ENCODE measurements at regions not wholly inside any gene's neighbourhood (a gene's known extent, or its start where the extent isn't known, plus 50 kb on each side); places are given as distances from the start of the nearest gene placed in this dataset.

DNA sequence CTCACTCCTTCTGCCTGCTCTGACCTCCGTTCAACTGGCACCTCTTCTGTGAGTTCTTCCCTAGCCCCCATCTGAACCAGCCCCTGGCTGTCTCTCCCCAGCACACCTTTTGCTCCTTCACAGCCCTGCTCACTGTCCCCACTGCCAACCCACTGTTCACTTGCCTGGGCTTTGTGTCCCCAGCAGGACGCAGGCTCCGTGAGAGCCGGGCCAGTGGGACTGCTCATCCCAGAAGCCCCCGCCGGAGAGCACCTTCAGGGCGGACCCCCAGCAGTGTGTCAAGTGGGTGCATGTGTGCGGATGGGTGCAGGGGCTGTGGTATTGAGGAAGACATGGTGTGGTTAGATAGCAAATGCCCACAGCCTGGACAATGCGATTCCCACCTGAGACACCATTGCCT is 148.4 kb upstream of the RNF32 start:
- no peaks in the 10 kb centered on the region for H3F3A ChIP-seq (replicated peaks; ENCODE audit: low read depth)
- no peak overlapping the region for H3K4me2 ChIP-seq
- Mint-ChIP-seq H3K36me3 (ENCODE audit: low read depth) (no peaks in the 10 kb centered on the region), H3K9me3 (no peaks in the 10 kb centered on the region), H3K27me3 (ENCODE audit: insufficient read depth, low read depth, poor library complexity) (no peaks in the 10 kb centered on the region), H3K4me3 (no peak overlapping the region), H3K27ac (no peak overlapping the region), H3K4me1 (peaks cover 6% of the 10 kb centered on the region; the same call in 1 of the 3 replicates)
- TF ChIP-seq, protein P1, sequence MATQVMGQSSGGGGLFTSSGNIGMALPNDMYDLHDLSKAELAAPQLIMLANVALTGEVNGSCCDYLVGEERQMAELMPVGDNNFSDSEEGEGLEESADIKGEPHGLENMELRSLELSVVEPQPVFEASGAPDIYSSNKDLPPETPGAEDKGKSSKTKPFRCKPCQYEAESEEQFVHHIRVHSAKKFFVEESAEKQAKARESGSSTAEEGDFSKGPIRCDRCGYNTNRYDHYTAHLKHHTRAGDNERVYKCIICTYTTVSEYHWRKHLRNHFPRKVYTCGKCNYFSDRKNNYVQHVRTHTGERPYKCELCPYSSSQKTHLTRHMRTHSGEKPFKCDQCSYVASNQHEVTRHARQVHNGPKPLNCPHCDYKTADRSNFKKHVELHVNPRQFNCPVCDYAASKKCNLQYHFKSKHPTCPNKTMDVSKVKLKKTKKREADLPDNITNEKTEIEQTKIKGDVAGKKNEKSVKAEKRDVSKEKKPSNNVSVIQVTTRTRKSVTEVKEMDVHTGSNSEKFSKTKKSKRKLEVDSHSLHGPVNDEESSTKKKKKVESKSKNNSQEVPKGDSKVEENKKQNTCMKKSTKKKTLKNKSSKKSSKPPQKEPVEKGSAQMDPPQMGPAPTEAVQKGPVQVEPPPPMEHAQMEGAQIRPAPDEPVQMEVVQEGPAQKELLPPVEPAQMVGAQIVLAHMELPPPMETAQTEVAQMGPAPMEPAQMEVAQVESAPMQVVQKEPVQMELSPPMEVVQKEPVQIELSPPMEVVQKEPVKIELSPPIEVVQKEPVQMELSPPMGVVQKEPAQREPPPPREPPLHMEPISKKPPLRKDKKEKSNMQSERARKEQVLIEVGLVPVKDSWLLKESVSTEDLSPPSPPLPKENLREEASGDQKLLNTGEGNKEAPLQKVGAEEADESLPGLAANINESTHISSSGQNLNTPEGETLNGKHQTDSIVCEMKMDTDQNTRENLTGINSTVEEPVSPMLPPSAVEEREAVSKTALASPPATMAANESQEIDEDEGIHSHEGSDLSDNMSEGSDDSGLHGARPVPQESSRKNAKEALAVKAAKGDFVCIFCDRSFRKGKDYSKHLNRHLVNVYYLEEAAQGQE (IDR thresholded peaks at IDR 0.05; ENCODE audit: unreplicated experiment) = no peak
- TF ChIP-seq EZH2 (IDR thresholded peaks at IDR 0.05; ENCODE audit: low read depth, unreplicated experiment) (no peak), POLR2AphosphoS5 (IDR thresholded peaks at IDR 0.05; ENCODE audit: low read depth) (no peak), STAT1 (IDR thresholded peaks at IDR 0.05; ENCODE audit: unreplicated experiment) (no peak)
- no peak overlapping the region for H3K4me3 ChIP-seq
- H3K79me2 ChIP-seq (replicated peaks; ENCODE audit: insufficient read depth) = no peaks in the 10 kb centered on the region
- H4K20me1 ChIP-seq (replicated peaks; ENCODE audit: insufficient read depth) = no peaks in the 10 kb centered on the region
- no peaks in the 10 kb centered on the region for H3K9me2 ChIP-seq (ENCODE audit: insufficient read depth)
- no peak for DNase-seq (ENCODE audit: low spot score)
- no peak overlapping the region for H3K27ac ChIP-seq (ENCODE audit: low read depth)
- H3K4me1 ChIP-seq (ENCODE audit: insufficient read depth) = no peaks in the 10 kb centered on the region
- no peaks in the 10 kb centered on the region for H3K36me3 ChIP-seq (ENCODE audit: insufficient read depth)
- H2AFZ ChIP-seq = no peak overlapping the region; the same call in 1 of the 2 replicates
- no peaks in the 10 kb centered on the region for H3K27me3 ChIP-seq (ENCODE audit: insufficient read depth)
- no peak for ATAC-seq

GRCh38 chr7:156491435-156491834 is 149.1 kb upstream of the RNF32 start:
- no peak for DNase-seq (ENCODE audit: low spot score)
- no peaks in the 10 kb centered on the region for H4K20me1 ChIP-seq (replicated peaks; ENCODE audit: insufficient read depth)
- no peak overlapping the region for H3K4me2 ChIP-seq
- ATAC-seq = no peak
- H3K79me2 ChIP-seq (replicated peaks; ENCODE audit: insufficient read depth) = no peaks in the 10 kb centered on the region
- H2AFZ ChIP-seq = no peak overlapping the region
- no peak overlapping the region for H3K27ac ChIP-seq (ENCODE audit: low read depth)
- no peak overlapping the region for H3K4me3 ChIP-seq
- no peaks in the 10 kb centered on the region for H3K36me3 Mint-ChIP-seq (ENCODE audit: low read depth)
- no peaks in the 10 kb centered on the region for H3K27me3 Mint-ChIP-seq (ENCODE audit: insufficient read depth, low read depth, poor library complexity)
- no peaks in the 10 kb centered on the region for H3K9me3 Mint-ChIP-seq
- H3K27me3 ChIP-seq (ENCODE audit: insufficient read depth) = no peaks in the 10 kb centered on the region
- no peaks in the 10 kb centered on the region for H3F3A ChIP-seq (replicated peaks; ENCODE audit: low read depth)
- no peak overlapping the region for H3K4me3 Mint-ChIP-seq
- no peak overlapping the region for H3K27ac Mint-ChIP-seq
- peaks cover 6% of the 10 kb centered on the region; the same call in 1 of the 3 replicates for H3K4me1 Mint-ChIP-seq
- H3K9me2 ChIP-seq (ENCODE audit: insufficient read depth) = no peaks in the 10 kb centered on the region
- no peaks in the 10 kb centered on the region for H3K36me3 ChIP-seq (ENCODE audit: insufficient read depth)
- no peaks in the 10 kb centered on the region for H3K4me1 ChIP-seq (ENCODE audit: insufficient read depth)
- TF ChIP-seq CREB1 (CRISPR knock-in tag; IDR thresholded peaks at IDR 0.05; ENCODE audit: low read depth) (no peak), JUNB (IDR thresholded peaks at IDR 0.05; ENCODE audit: unreplicated experiment) (no peak), ZNF462 (CRISPR knock-in tag; IDR thresholded peaks at IDR 0.05) (no peak), STAT1 (IDR thresholded peaks at IDR 0.05; ENCODE audit: unreplicated experiment) (no peak), NANOG (IDR thresholded peaks at IDR 0.05; ENCODE audit: borderline replicate concordance) (no peak)
- TF ChIP-seq, protein P1 (IDR thresholded peaks at IDR 0.05; ENCODE audit: unreplicated experiment) = no peak

Measured in GM23338 (cell line).